ENCODE measurements at regions not wholly inside any gene's neighbourhood (a gene's known extent, or its start where the extent isn't known, plus 50 kb on each side); places are given as distances from the start of the nearest gene placed in this dataset.

GRCh38 chr15:38896647-38897046 is 332.0 kb upstream of the RASGRP1 start:
- Histone ChIP-seq H3K36me3 (no peaks in the 10 kb centered on the region), H3K4me3 (no peak overlapping the region), H3K9me3 (no peaks in the 10 kb centered on the region), H3K27ac (no peak overlapping the region), H3K27me3 (no peaks in the 10 kb centered on the region), H3K4me1 (no peaks in the 10 kb centered on the region)
- in situ Hi-C loops (cut with MboI; ENCODE audit: low sequenced_read_pairs in 4 of 4) = no loop called here
- intact Hi-C loops (cut with DNase I; ENCODE audit: low total_unique reads) = no loop called here
- ATAC-seq (no peak), DNase-seq (no peak)
- no peak for TF ChIP-seq POLR2A (IDR thresholded peaks at IDR 0.05)
- TF ChIP-seq CTCF (IDR thresholded peaks at IDR 0.05 in 4 of 5, conservative IDR thresholded peaks at IDR 0.05 in 1 of 5) = no peak

GRCh38 chr15:38897551-38897950 is 332.9 kb upstream of the RASGRP1 start:
- no peak for ATAC-seq
- TF ChIP-seq POLR2A (IDR thresholded peaks at IDR 0.05) = no peak
- no peak for TF ChIP-seq CTCF (IDR thresholded peaks at IDR 0.05 in 4 of 5, conservative IDR thresholded peaks at IDR 0.05 in 1 of 5)
- Histone ChIP-seq H3K27me3 (no peaks in the 10 kb centered on the region), H3K27ac (no peak overlapping the region), H3K36me3 (no peaks in the 10 kb centered on the region), H3K4me3 (no peak overlapping the region), H3K9me3 (no peaks in the 10 kb centered on the region), H3K4me1 (no peaks in the 10 kb centered on the region)
- intact Hi-C loops (cut with DNase I; ENCODE audit: low total_unique reads) (no loop called here), in situ Hi-C loops (cut with MboI; ENCODE audit: low sequenced_read_pairs in 4 of 4) (no loop called here)
- DNase-seq = no peak

GRCh38 chr15:38898236-38898635 is 333.6 kb upstream of the RASGRP1 start:
- TF ChIP-seq CTCF (IDR thresholded peaks at IDR 0.05 in 4 of 5, conservative IDR thresholded peaks at IDR 0.05 in 1 of 5) (no peak), POLR2A (IDR thresholded peaks at IDR 0.05) (no peak)
- in situ Hi-C loops (cut with MboI; ENCODE audit: low sequenced_read_pairs in 4 of 4) = no loop called here
- no peak for ATAC-seq

GRCh38 chr15:38899300-38899699 is 334.7 kb upstream of the RASGRP1 start:
- intact Hi-C loops (cut with DNase I; ENCODE audit: low total_unique reads) (no loop called here), in situ Hi-C loops (cut with MboI; ENCODE audit: low sequenced_read_pairs in 4 of 4) (no loop called here)
- H3K27ac ChIP-seq = no peak overlapping the region
- H3K4me3 ChIP-seq = no peak overlapping the region
- no peaks in the 10 kb centered on the region for H3K9me3 ChIP-seq
- H3K36me3 ChIP-seq = no peaks in the 10 kb centered on the region
- no peaks in the 10 kb centered on the region for H3K4me1 ChIP-seq
- no peaks in the 10 kb centered on the region for H3K27me3 ChIP-seq
- TF ChIP-seq CTCF (IDR thresholded peaks at IDR 0.05 in 4 of 5, conservative IDR thresholded peaks at IDR 0.05 in 1 of 5) (no peak), POLR2A (IDR thresholded peaks at IDR 0.05) (no peak)
- DNase-seq (no peak), ATAC-seq (no peak)

More at GRCh38 chr15:38898236-38898635, 333.6 kb upstream of the RASGRP1 start:
- Histone ChIP-seq H3K27me3 (no peaks in the 10 kb centered on the region), H3K4me3 (no peak overlapping the region), H3K27ac (no peak overlapping the region), H3K36me3 (no peaks in the 10 kb centered on the region), H3K9me3 (no peaks in the 10 kb centered on the region), H3K4me1 (no peaks in the 10 kb centered on the region)
- intact Hi-C loops (cut with DNase I; ENCODE audit: low total_unique reads) = no loop called here
- DNase-seq = no peak

- TF ChIP-seq CTCF (IDR thresholded peaks at IDR 0.05 in 4 of 5, conservative IDR thresholded peaks at IDR 0.05 in 1 of 5) (no peak), POLR2A (IDR thresholded peaks at IDR 0.05) (no peak)
- in situ Hi-C loops (cut with MboI; ENCODE audit: low sequenced_read_pairs in 4 of 4) (no loop called here), intact Hi-C loops (cut with DNase I; ENCODE audit: low total_unique reads) (no loop called here)
- no peaks in the 10 kb centered on the region for H3K36me3 ChIP-seq
- H3K4me3 ChIP-seq = no peak overlapping the region
- H3K27ac ChIP-seq = no peak overlapping the region
- no peak for ATAC-seq
- DNase-seq = no peak
- no peaks in the 10 kb centered on the region for H3K27me3 ChIP-seq
- no peaks in the 10 kb centered on the region for H3K4me1 ChIP-seq
- no peaks in the 10 kb centered on the region for H3K9me3 ChIP-seq
These were observed 339.7 kb upstream of the RASGRP1 start for GRCh38 chr15:38904298-38904697.
